GM12878 (cell line): ENCODE measurements at regions not wholly inside any gene's neighbourhood (a gene's known extent, or its start where the extent isn't known, plus 50 kb on each side); places are given as distances from the start of the nearest gene placed in this dataset.

Experiments used
- ATAC-seq: fragments of 200-7000 bp; cut with Tn5 transposase; 3 replicates; pipeline ENCODE4 v1.9.1; 2020; ENCODE audit warnings: mild to moderate bottlenecking, moderate library complexity
- BruUV-seq: library from RNA; stranded (reverse); fragments of 400-500 nt; replicated peaks from 2 replicates; lab custom pipeline; 2021; lab: Mats Ljungman, UMichigan
- CTCF ChIA-PET: fragments of 300-600 bp; sonication (Branson Sonifier 250); formaldehyde crosslinking; extraction: SDS; loops from one replicate; lab custom pipeline; 2021; ENCODE audit warnings: inconsistent platforms; lab: Yijun Ruan, JAX
- POLR2A ChIA-PET: fragments of 350-600 bp; formaldehyde crosslinking; extraction: SDS; loops from one replicate; lab custom pipeline; 2021; ENCODE audit warnings: inconsistent platforms; lab: Charles Lee
- RAD21 ChIA-PET: fragments of 300-600 bp; sonication (Branson Sonifier 250); formaldehyde crosslinking; loops from one replicate; lab custom pipeline; 2023; ENCODE audit warnings: antibody characterized with exemption; ENCODE audit not compliant: unreplicated experiment; lab: Charles Lee
- SMC1A ChIA-PET: fragments of 300-600 bp; sonication (Branson Sonifier 250); formaldehyde crosslinking; loops from one replicate; lab custom pipeline; 2023; ENCODE audit not compliant: unreplicated experiment, uncharacterized antibody; lab: Charles Lee
- DNase-seq: peaks from one replicate; pipeline ENCODE4 v3.0.0-alpha.2; 2011; ENCODE audit warnings: low read depth, low spot score
- FAIRE-seq: peaks from 3 replicates; lab custom pipeline; 2011; peaks lifted over from hg19 to GRCh38; lab: Jason Lieb, UNC
- H2AFZ ChIP-seq: 2 replicates; pipeline ENCODE4 v1.6.0; 2011; ENCODE audit warnings: low read depth, low read length, control low read depth; ENCODE audit not compliant: control insufficient read depth
- H3K27ac ChIP-seq: 2 replicates; pipeline ENCODE4 v1.5.1; 2011; ENCODE audit warnings: control low read depth; ENCODE audit not compliant: control insufficient read depth, insufficient read depth
- H3K27me3 ChIP-seq, 2 experiments: replicated peaks in 1 of 2; 2 replicates each; pipeline versions ENCODE4 v1.6.0 to v1.6.1; 2011; ENCODE audit warnings: low read length in 1 of 2; ENCODE audit not compliant: control insufficient read depth in 2 of 2, insufficient read depth in 2 of 2
- H3K36me3 ChIP-seq, 2 experiments: 2 replicates each; pipeline ENCODE4 v1.5.1; 2011; ENCODE audit warnings: low read length in 1 of 2; ENCODE audit not compliant: control insufficient read depth in 2 of 2, insufficient read depth in 2 of 2
- H3K4me1 ChIP-seq: 2 replicates; pipeline ENCODE4 v1.6.1; 2011; ENCODE audit warnings: mild to moderate bottlenecking, low read length, moderate library complexity, mixed read lengths; ENCODE audit not compliant: control insufficient read depth, insufficient read depth
- H3K4me2 ChIP-seq: 2 replicates; pipeline ENCODE4 v1.6.0; 2011; ENCODE audit warnings: control low read depth; ENCODE audit not compliant: control insufficient read depth, insufficient read depth
- H3K4me3 ChIP-seq: fragments of 200-600 bp; sonication (generic); 2 replicates; pipeline ENCODE4 v1.5.1; 2016
- H3K79me2 ChIP-seq: 2 replicates; pipeline ENCODE4 v1.6.0; 2011; ENCODE audit warnings: low read length; ENCODE audit not compliant: control insufficient read depth, insufficient read depth
- H3K9ac ChIP-seq: 2 replicates; pipeline ENCODE4 v1.8.0; 2011; ENCODE audit warnings: low read length, control low read depth, mixed read lengths; ENCODE audit not compliant: control insufficient read depth, insufficient read depth
- H3K9me3 ChIP-seq: replicated peaks from 3 replicates; pipeline ENCODE4 v1.5.1; 2011; ENCODE audit warnings: mild to moderate bottlenecking, low read length; ENCODE audit not compliant: control insufficient read depth, insufficient read depth
- H4K20me1 ChIP-seq: 2 replicates; pipeline ENCODE4 v1.6.0; 2011; ENCODE audit not compliant: control insufficient read depth, insufficient read depth
- BHLHE40 ChIP-seq, 2 experiments: fragments of 450-650 bp in 1 of 2; IDR thresholded peaks; 2 replicates each; pipeline ENCODE4 v1.6.1; 2011 to 2017; ENCODE audit warnings: low read depth in 2 of 2, borderline replicate concordance in 1 of 2, improper control_type of control experiment in 1 of 2, low read length in 1 of 2, mild to moderate bottlenecking in 1 of 2
- DPF2 ChIP-seq: fragments of 450-650 bp; IDR thresholded peaks from 2 replicates; pipeline ENCODE4 v1.6.1; 2017; ENCODE audit warnings: mild to moderate bottlenecking
- IKZF2 ChIP-seq, 2 experiments: fragments of 450-650 bp; IDR thresholded peaks; 2 replicates each; pipeline ENCODE4 v1.6.1; 2017; ENCODE audit warnings: mild to moderate bottlenecking in 2 of 2, moderate library complexity in 2 of 2
- JUND ChIP-seq: IDR thresholded peaks from 2 replicates; pipeline ENCODE4 v1.6.1; 2012; ENCODE audit warnings: low read depth, mild to moderate bottlenecking, low read length, improper control_type of control experiment, moderate library complexity
- KDM1A ChIP-seq: fragments of 200-600 bp; sonication (generic); IDR thresholded peaks from 2 replicates; pipeline ENCODE4 v1.6.1; 2016; ENCODE audit warnings: borderline replicate concordance
- NRF1 ChIP-seq: conservative IDR thresholded peaks from 2 replicates; pipeline ENCODE4 v1.6.1; 2011; ENCODE audit warnings: mild to moderate bottlenecking, low read depth, low read length, improper control_type of control experiment
- RFX5 ChIP-seq: IDR thresholded peaks from 2 replicates; pipeline ENCODE4 v1.6.1; 2011; ENCODE audit warnings: low read depth, low read length, improper control_type of control experiment
- SMAD5 ChIP-seq: IDR thresholded peaks from 2 replicates; pipeline ENCODE4 v1.6.1; 2016; ENCODE audit warnings: antibody characterized with exemption, low read depth
- WRNIP1 ChIP-seq: IDR thresholded peaks from 2 replicates; pipeline ENCODE4 v1.6.1; 2011; ENCODE audit warnings: low read depth, low read length, improper control_type of control experiment, borderline replicate concordance
- WGBS: methylation state at CpG from one replicate; pipeline ENCODE4 v1.1.6; 2016; ENCODE audit warnings: low lambda C conversion rate; ENCODE audit not compliant: insufficient replicate concordance, insufficient coverage; ENCODE audit errors: missing lambda C conversion rate; 5-methylcytosine and 5-hydroxymethylcytosine counted together
- in situ Hi-C: fragments of 300-500 bp; cut with MboI; formaldehyde crosslinking; loops from 9 replicates; pipeline ENCODE4 v1.14.3; 2018; ENCODE audit warnings: mixed read lengths
- intact Hi-C: fragments of 100-400 bp; cut with micrococcal nuclease; formaldehyde crosslinking; loops from one replicate; pipeline ENCODE4 v1.14.2; 2022; ENCODE audit not compliant: unreplicated experiment
- TF ChIP-seq, protein P1 (sequence below): fragments of 450-650 bp; formaldehyde crosslinking; IDR thresholded peaks from 2 replicates; pipeline ENCODE4 v1.5.0; 2022; ENCODE audit warnings: mild to moderate bottlenecking, missing genetic modification characterization

DNA sequence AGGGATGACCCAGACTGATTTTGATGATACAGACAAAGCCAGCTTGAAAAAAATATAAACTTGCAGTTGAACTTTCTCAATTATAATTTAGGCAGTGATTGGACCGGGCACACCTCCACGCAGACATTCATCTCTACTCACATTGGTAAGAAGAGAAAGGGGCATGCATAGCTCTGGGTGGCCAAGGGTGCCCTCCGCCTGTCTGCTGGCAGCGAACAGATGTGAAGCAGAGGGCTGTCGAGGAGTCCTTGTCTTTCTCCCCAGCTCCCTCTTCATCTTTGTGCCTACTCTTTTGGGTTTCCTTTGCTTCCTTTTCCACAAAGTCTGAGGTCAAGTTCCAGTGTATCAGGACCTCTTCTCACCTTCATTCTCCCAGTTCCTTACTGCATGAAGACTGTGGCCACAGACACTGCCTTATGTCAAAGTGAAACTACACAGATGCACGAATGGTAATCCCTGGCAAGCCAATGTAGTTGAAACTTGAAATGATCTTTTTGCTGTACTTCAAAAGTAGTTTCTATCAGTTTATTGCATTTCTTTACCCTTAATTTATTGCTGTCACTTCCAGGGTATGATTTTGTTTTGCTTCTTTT is 343.7 kb upstream of the SOX9 start (continued):
- TF ChIP-seq, protein P1, sequence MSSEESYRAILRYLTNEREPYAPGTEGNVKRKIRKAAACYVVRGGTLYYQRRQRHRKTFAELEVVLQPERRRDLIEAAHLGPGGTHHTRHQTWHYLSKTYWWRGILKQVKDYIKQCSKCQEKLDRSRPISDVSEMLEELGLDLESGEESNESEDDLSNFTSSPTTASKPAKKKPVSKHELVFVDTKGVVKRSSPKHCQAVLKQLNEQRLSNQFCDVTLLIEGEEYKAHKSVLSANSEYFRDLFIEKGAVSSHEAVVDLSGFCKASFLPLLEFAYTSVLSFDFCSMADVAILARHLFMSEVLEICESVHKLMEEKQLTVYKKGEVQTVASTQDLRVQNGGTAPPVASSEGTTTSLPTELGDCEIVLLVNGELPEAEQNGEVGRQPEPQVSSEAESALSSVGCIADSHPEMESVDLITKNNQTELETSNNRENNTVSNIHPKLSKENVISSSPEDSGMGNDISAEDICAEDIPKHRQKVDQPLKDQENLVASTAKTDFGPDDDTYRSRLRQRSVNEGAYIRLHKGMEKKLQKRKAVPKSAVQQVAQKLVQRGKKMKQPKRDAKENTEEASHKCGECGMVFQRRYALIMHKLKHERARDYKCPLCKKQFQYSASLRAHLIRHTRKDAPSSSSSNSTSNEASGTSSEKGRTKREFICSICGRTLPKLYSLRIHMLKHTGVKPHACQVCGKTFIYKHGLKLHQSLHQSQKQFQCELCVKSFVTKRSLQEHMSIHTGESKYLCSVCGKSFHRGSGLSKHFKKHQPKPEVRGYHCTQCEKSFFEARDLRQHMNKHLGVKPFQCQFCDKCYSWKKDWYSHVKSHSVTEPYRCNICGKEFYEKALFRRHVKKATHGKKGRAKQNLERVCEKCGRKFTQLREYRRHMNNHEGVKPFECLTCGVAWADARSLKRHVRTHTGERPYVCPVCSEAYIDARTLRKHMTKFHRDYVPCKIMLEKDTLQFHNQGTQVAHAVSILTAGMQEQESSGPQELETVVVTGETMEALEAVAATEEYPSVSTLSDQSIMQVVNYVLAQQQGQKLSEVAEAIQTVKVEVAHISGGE (CRISPR knock-in tag), result no peak
- TF ChIP-seq RFX5, result no peak
- no peak for TF ChIP-seq JUND
- TF ChIP-seq SMAD5, result no peak
- no peak for TF ChIP-seq WRNIP1
- TF ChIP-seq IKZF2 (IDR thresholded peaks at IDR 0.05), result peak; percentile 42 to 50; a peak in 2 of 4 replicates
- TF ChIP-seq KDM1A, result no peak
- no peak for TF ChIP-seq NRF1
- no peak for TF ChIP-seq BHLHE40 (IDR thresholded peaks at IDR 0.05; ENCODE audit: borderline replicate concordance in 1 of 2, low read depth in 2 of 2, low read length in 1 of 2)

DNA sequence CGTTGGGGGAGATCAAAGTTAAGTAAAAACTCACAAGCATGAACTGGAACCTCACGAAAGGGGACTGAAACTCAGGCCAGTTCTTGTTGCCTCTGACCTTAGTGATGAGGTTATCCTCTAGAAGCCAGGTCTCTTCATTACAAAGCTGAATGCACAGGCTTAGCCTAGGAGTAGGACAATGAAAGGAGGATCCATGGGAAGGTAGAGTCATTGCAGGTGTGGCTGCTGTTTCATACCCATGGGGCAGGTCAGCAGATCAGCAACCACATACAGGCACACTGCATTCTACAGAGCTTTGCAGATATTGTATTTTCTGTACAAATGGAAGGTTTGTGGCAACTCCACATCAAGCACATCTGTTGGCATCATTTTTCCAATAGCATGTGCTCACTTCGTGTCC is 341.3 kb upstream of the SOX9 start:
- BruUV-seq, result no TSS peak
- no peak for DNase-seq
- ChIA-PET SMC1A (interaction anchor here (1.3 kb wide), 1 partner anchor 10 kb away, joined by 4 read pairs; no protein-coding TSS in a partner anchor), CTCF (interaction anchor here (2.3 kb wide), 1 partner anchor 10 kb away, joined by 6 read pairs; no protein-coding TSS in a partner anchor), RAD21 (no interaction called here), POLR2A (interaction anchor here (0.6 kb wide), 1 partner anchor 91 kb away, joined by 3 read pairs; no protein-coding TSS in a partner anchor)
- no peaks in the 10 kb centered on the region for H4K20me1 ChIP-seq
- H3K4me2 ChIP-seq, result no peak overlapping the region
- no peak for TF ChIP-seq DPF2
- H3K9ac ChIP-seq, result no peak overlapping the region
- H3K4me1 ChIP-seq, result no peaks in the 10 kb centered on the region
- H3K9me3 ChIP-seq, result no peaks in the 10 kb centered on the region
- 0% methylated on average over 3 of the region's 3 CpGs for WGBS
- in situ Hi-C loops, result no loop called here
- intact Hi-C loops, result no loop called here
- H2AFZ ChIP-seq, result no peak overlapping the region
- H3K36me3 ChIP-seq, result no peaks in the 10 kb centered on the region
- no peaks in the 10 kb centered on the region for H3K79me2 ChIP-seq
- no peak for FAIRE-seq
- H3K27me3 ChIP-seq, result no peaks in the 10 kb centered on the region; a peak in 1 of 4 replicates
- ATAC-seq, result no peak
- H3K4me3 ChIP-seq, result no peak overlapping the region
- no peak overlapping the region for H3K27ac ChIP-seq
